ENCODE measurements at regions not wholly inside any gene's neighbourhood (a gene's known extent, or its start where the extent isn't known, plus 50 kb on each side); places are given as distances from the start of the nearest gene placed in this dataset.

DNA sequence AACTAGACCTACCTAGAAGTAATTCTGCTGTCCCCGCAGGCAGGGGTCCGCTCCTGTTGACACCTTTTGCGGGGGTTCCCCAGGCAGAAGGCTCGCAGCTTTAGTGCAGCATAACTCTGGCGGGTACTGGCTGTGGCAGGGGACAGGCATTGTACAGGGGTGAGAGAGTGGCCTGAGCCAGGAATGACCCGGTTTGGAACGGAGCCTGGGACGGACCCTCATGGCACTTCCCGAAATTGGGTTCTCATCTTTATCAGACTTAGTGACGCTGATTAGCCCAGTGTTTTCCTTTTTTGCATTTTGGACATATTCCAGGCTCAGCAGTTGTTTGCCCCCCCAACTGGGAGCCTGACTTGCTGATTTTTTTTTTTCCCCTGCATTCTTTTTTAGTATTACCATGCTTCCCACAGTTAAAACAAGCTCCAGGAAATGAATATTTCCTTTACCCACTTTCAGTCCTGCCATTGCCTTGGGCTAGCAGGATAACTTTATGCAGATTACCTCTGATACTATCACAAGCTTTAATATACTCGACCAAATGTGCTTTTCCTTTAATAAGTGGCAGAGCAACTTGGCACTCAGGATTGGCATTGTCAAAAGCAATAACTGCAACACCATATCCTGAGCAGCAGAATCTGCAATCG, 55.8 kb upstream of the WDR1 start:
- no TSS peak for BruUV-seq (replicated peaks)
- no peaks in the 10 kb centered on the region for H3K36me3 Mint-ChIP-seq (ENCODE audit: insufficient read depth, unreplicated experiment)
- ChIA-PET CTCF (interaction anchor here (1.0 to 4.3 kb wide), 8 partner anchors 8 to 231 kb away, joined by 3 to 35 read pairs (median 8); no protein-coding TSS in a partner anchor), POLR2A (no interaction called here)
- no peak for DNase-seq (ENCODE audit: unreplicated experiment)
- H3K4me3 Mint-ChIP-seq (ENCODE audit: unreplicated experiment), result no peak overlapping the region
- intact Hi-C loops (cut with micrococcal nuclease), result no loop called here
- no peaks in the 10 kb centered on the region for H3K27me3 Mint-ChIP-seq (ENCODE audit: insufficient read depth, unreplicated experiment)
- H3K27ac Mint-ChIP-seq (ENCODE audit: low read depth, unreplicated experiment), result no peak overlapping the region
- H3K9me3 Mint-ChIP-seq (ENCODE audit: unreplicated experiment), result no peaks in the 10 kb centered on the region
- H3K4me1 Mint-ChIP-seq (ENCODE audit: insufficient read depth, unreplicated experiment), result no peaks in the 10 kb centered on the region
- TF ChIP-seq, protein P1, sequence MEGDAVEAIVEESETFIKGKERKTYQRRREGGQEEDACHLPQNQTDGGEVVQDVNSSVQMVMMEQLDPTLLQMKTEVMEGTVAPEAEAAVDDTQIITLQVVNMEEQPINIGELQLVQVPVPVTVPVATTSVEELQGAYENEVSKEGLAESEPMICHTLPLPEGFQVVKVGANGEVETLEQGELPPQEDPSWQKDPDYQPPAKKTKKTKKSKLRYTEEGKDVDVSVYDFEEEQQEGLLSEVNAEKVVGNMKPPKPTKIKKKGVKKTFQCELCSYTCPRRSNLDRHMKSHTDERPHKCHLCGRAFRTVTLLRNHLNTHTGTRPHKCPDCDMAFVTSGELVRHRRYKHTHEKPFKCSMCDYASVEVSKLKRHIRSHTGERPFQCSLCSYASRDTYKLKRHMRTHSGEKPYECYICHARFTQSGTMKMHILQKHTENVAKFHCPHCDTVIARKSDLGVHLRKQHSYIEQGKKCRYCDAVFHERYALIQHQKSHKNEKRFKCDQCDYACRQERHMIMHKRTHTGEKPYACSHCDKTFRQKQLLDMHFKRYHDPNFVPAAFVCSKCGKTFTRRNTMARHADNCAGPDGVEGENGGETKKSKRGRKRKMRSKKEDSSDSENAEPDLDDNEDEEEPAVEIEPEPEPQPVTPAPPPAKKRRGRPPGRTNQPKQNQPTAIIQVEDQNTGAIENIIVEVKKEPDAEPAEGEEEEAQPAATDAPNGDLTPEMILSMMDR (IDR thresholded peaks at IDR 0.05; ENCODE audit: unreplicated experiment), result no peak

DNA sequence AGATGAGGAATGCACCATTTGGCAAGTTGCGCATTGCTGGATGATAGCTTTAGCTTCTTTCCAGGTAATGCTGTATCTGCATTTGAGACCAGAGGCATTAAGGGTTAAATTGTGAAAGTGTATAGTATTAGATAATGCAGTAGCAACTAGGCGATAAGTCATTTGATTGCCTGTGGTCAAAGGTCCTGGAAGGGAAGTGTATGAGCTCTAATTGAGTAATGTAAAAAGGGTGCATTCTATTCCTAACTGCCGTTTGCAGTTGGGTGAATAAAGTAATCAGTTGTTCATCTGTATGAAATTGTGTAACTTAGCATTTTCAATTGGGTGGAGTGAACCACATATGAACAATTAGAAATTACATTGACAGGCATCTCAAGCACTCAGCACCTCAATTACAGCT, 54.5 kb upstream of the WDR1 start:
- Mint-ChIP-seq H3K27ac (ENCODE audit: low read depth, unreplicated experiment) (no peak overlapping the region), H3K4me1 (ENCODE audit: insufficient read depth, unreplicated experiment) (no peaks in the 10 kb centered on the region), H3K27me3 (ENCODE audit: insufficient read depth, unreplicated experiment) (no peaks in the 10 kb centered on the region), H3K4me3 (ENCODE audit: unreplicated experiment) (no peak overlapping the region), H3K9me3 (ENCODE audit: unreplicated experiment) (no peaks in the 10 kb centered on the region), H3K36me3 (ENCODE audit: insufficient read depth, unreplicated experiment) (no peaks in the 10 kb centered on the region)
- intact Hi-C loops (cut with micrococcal nuclease), result no loop called here
- BruUV-seq (replicated peaks), result no TSS peak
- CTCF ChIA-PET, result interaction anchor here (0.6 to 24.6 kb wide), 5 partner anchors 12 to 378 kb away, joined by 3 to 454 read pairs (median 3); no protein-coding TSS in a partner anchor
- DNase-seq (ENCODE audit: unreplicated experiment), result no peak
- TF ChIP-seq, protein P1 (IDR thresholded peaks at IDR 0.05; ENCODE audit: unreplicated experiment), result no peak
- POLR2A ChIA-PET, result interaction anchor here (0.6 kb wide), 3 partner anchors 222 to 308 kb away, joined by 3 to 4 read pairs (median 3); no protein-coding TSS in a partner anchor

DNA sequence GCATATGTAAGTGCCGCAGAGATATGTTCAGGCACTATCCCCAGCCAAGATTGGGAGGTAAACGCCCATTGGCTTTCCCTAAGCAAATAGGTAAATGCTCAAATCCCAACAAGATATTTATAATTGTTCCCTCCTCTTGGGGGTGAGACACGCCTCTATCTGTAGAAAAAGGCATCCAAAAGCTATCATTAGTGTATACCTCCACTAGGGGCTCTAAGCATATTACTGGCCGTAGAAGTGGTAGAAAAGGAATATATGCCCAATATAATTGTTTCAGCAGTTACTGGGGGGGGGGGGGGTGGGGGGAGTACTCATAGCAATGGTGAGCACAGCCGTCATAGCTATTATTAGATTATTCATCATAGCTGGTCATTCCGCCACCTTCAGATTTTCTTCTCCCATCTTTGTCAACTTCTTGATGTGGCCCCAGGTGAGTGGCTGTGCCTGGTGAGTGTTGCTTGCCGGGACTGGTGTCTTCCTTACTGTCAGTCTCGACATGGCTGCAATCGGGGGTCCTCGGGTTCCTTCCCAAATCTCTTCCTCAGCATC, 53.3 kb upstream of the WDR1 start:
- no peaks in the 10 kb centered on the region for H3K36me3 Mint-ChIP-seq (ENCODE audit: insufficient read depth, unreplicated experiment)
- TF ChIP-seq, protein P1 (IDR thresholded peaks at IDR 0.05; ENCODE audit: unreplicated experiment), result no peak
- no peak overlapping the region for H3K4me3 Mint-ChIP-seq (ENCODE audit: unreplicated experiment)
- ChIA-PET CTCF (interaction anchor here (1.3 to 24.6 kb wide), 2 partner anchors 235 to 379 kb away, joined by 3 to 454 read pairs; no protein-coding TSS in a partner anchor), POLR2A (interaction anchor here (0.6 kb wide), 1 partner anchor 349 kb away, joined by 3 read pairs; no protein-coding TSS in a partner anchor)
- H3K27ac Mint-ChIP-seq (ENCODE audit: low read depth, unreplicated experiment), result no peak overlapping the region
- no peaks in the 10 kb centered on the region for H3K4me1 Mint-ChIP-seq (ENCODE audit: insufficient read depth, unreplicated experiment)
- H3K27me3 Mint-ChIP-seq (ENCODE audit: insufficient read depth, unreplicated experiment), result no peaks in the 10 kb centered on the region
- DNase-seq (ENCODE audit: unreplicated experiment), result no peak
- intact Hi-C loops (cut with micrococcal nuclease), result no loop called here
- BruUV-seq (replicated peaks), result no TSS peak
- no peaks in the 10 kb centered on the region for H3K9me3 Mint-ChIP-seq (ENCODE audit: unreplicated experiment)

DNA sequence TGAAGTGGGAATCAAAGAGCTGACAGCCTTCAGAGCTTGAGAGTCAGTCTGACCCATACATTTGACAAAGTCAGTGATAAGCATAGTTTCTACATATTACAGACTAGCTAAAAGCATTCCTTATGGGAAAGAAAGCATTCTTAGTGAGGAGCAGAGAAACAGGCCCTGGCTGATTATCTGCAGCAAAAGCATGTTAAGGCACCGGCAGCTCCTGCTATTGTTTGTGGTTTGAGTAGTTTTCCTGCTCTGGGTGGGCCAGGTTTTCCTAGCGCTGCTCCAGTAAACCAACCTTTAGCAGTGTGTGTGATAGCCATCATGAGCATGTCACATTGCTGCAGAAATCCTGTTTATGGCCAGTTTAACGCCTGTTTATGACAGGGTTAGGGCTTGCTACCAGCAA, 51.6 kb upstream of the WDR1 start:
- intact Hi-C loops (cut with micrococcal nuclease), result no loop called here
- no peak for DNase-seq (ENCODE audit: unreplicated experiment)
- TF ChIP-seq, protein P1 (IDR thresholded peaks at IDR 0.05; ENCODE audit: unreplicated experiment), result no peak
- H3K27ac Mint-ChIP-seq (ENCODE audit: low read depth, unreplicated experiment), result no peak overlapping the region
- H3K4me3 Mint-ChIP-seq (ENCODE audit: unreplicated experiment), result no peak overlapping the region
- no peaks in the 10 kb centered on the region for H3K27me3 Mint-ChIP-seq (ENCODE audit: insufficient read depth, unreplicated experiment)
- no TSS peak for BruUV-seq (replicated peaks)
- no peaks in the 10 kb centered on the region for H3K9me3 Mint-ChIP-seq (ENCODE audit: unreplicated experiment)
- ChIA-PET POLR2A (no interaction called here), CTCF (interaction anchor here (0.8 to 24.6 kb wide), 8 partner anchors 11 to 384 kb away, joined by 3 to 454 read pairs (median 4); no protein-coding TSS in a partner anchor)
- no peaks in the 10 kb centered on the region for H3K36me3 Mint-ChIP-seq (ENCODE audit: insufficient read depth, unreplicated experiment)
- H3K4me1 Mint-ChIP-seq (ENCODE audit: insufficient read depth, unreplicated experiment), result no peaks in the 10 kb centered on the region
